Trophoblast cell (in vitro differentiated cells and primary cell): ENCODE measurements at regions not wholly inside any gene's neighbourhood (a gene's known extent, or its start where the extent isn't known, plus 50 kb on each side); places are given as distances from the start of the nearest gene placed in this dataset.
"Not testable (repeated sequence)": the region's sequence is repeated elsewhere in the genome, so short reads cannot be mapped to it uniquely, and the experiment has no call there.

Experiments used
- DNase-seq, 2 donors: peaks; one replicate each; pipeline ENCODE4 v3.0.0-alpha.2; 2016
- H2AFZ ChIP-seq: 2 replicates; pipeline ENCODE4 v1.6.1; 2013; ENCODE audit warnings: low read length, moderate library complexity, mild to moderate bottlenecking; ENCODE audit not compliant: insufficient read depth, poor library complexity
- H2AK5ac ChIP-seq: 2 replicates; pipeline ENCODE4 v1.6.1; 2013; ENCODE audit warnings: mild to moderate bottlenecking, low read length
- H2BK120ac ChIP-seq: 2 replicates; pipeline ENCODE4 v1.6.1; 2013; ENCODE audit warnings: low read length, mild to moderate bottlenecking, moderate library complexity; ENCODE audit not compliant: insufficient read depth, poor library complexity
- H2BK12ac ChIP-seq: 2 replicates; pipeline ENCODE4 v1.6.1; 2013; ENCODE audit warnings: mild to moderate bottlenecking, low read length, moderate library complexity
- H2BK5ac ChIP-seq: 2 replicates; pipeline ENCODE4 v1.6.1; 2013; ENCODE audit warnings: low read length, low read depth, moderate library complexity, mild to moderate bottlenecking; ENCODE audit not compliant: poor library complexity
- H3K14ac ChIP-seq: 2 replicates; pipeline ENCODE4 v1.6.1; 2013; ENCODE audit warnings: mild to moderate bottlenecking, low read length
- H3K18ac ChIP-seq: 2 replicates; pipeline ENCODE4 v1.6.1; 2013; ENCODE audit warnings: mild to moderate bottlenecking, low read length
- H3K23ac ChIP-seq: 2 replicates; pipeline ENCODE4 v1.6.1; 2013; ENCODE audit warnings: low read length
- H3K27ac ChIP-seq: 2 replicates; pipeline ENCODE4 v1.5.1; 2013; ENCODE audit warnings: low read depth, mild to moderate bottlenecking, inconsistent platforms, low read length, moderate library complexity
- H3K27me3 ChIP-seq: 2 replicates; pipeline ENCODE4 v1.6.1; 2013; ENCODE audit warnings: inconsistent platforms, mild to moderate bottlenecking, low read length, moderate library complexity; ENCODE audit not compliant: insufficient read depth
- H3K36me3 ChIP-seq, 2 experiments: 1 replicate in 1 of 2; 2 replicates in 1 of 2; pipeline ENCODE4 v1.6.1; 2013; ENCODE audit warnings: low read length in 2 of 2, mild to moderate bottlenecking in 2 of 2, moderate library complexity in 1 of 2; ENCODE audit not compliant: insufficient read depth in 2 of 2, control insufficient read depth in 1 of 2
- H3K4ac ChIP-seq: 2 replicates; pipeline ENCODE4 v1.6.1; 2013; ENCODE audit warnings: low read depth, mild to moderate bottlenecking, low read length, moderate library complexity
- H3K4me1 ChIP-seq, 2 experiments: 1 replicate in 1 of 2; 2 replicates in 1 of 2; pipeline ENCODE4 v1.6.1; 2013; ENCODE audit warnings: low read length in 2 of 2, mild to moderate bottlenecking in 2 of 2, moderate library complexity in 1 of 2; ENCODE audit not compliant: insufficient read depth in 2 of 2, control insufficient read depth in 1 of 2
- H3K4me2 ChIP-seq: 2 replicates; pipeline ENCODE4 v1.6.1; 2013; ENCODE audit warnings: inconsistent platforms, mild to moderate bottlenecking, low read length, moderate library complexity
- H3K4me3 ChIP-seq: 2 replicates; pipeline ENCODE4 v1.5.1; 2013; ENCODE audit warnings: mild to moderate bottlenecking, low read depth, low read length, inconsistent platforms
- H3K79me1 ChIP-seq: one replicate; pipeline ENCODE4 v1.6.1; 2013; ENCODE audit warnings: low read length
- H3K79me2 ChIP-seq: 2 replicates; pipeline ENCODE4 v1.6.1; 2013; ENCODE audit warnings: low read length, mild to moderate bottlenecking; ENCODE audit not compliant: control insufficient read depth, insufficient read depth, poor library complexity
- H3K9ac ChIP-seq: 2 replicates; pipeline ENCODE4 v1.6.1; 2013; ENCODE audit warnings: mild to moderate bottlenecking, low read length
- H3K9me3 ChIP-seq: 2 replicates; pipeline ENCODE4 v1.6.1; 2013; ENCODE audit warnings: low read depth, mild to moderate bottlenecking, control low read depth, inconsistent platforms, low read length; ENCODE audit not compliant: insufficient read depth
- H4K12ac ChIP-seq: 2 replicates; pipeline ENCODE4 v1.6.1; 2013; ENCODE audit warnings: low read depth, mild to moderate bottlenecking, low read length, moderate library complexity
- H4K8ac ChIP-seq: 2 replicates; pipeline ENCODE4 v1.6.1; 2013; ENCODE audit warnings: low read depth, mild to moderate bottlenecking, low read length, moderate library complexity
- H4K91ac ChIP-seq: one replicate; pipeline ENCODE4 v1.6.1; 2013; ENCODE audit warnings: low read depth, mild to moderate bottlenecking, low read length, moderate library complexity
- WGBS: extraction: QIAGEN DNeasy Blood & Tissue Kit; methylation state at CpG from one replicate; pipeline ENCODE4 v1.1.7; 2013; ENCODE audit warnings: missing lambda C conversion rate; ENCODE audit not compliant: insufficient read length, insufficient coverage; ENCODE audit errors: extremely low coverage; 5-methylcytosine and 5-hydroxymethylcytosine counted together

- H4K12ac ChIP-seq, result no peak overlapping the region
- H3K9ac ChIP-seq, result no peak overlapping the region
- no peak overlapping the region for H3K27ac ChIP-seq
- no peaks in the 10 kb centered on the region for H3K9me3 ChIP-seq
- no peak overlapping the region for H3K4ac ChIP-seq
- H3K27me3 ChIP-seq, result no peaks in the 10 kb centered on the region
- no peaks in the 10 kb centered on the region for H3K79me1 ChIP-seq
- no peak overlapping the region for H3K4me2 ChIP-seq
- WGBS, result no CpG with 5 or more reads among the region's 5 CpGs
- no peak overlapping the region for H3K4me3 ChIP-seq
- H2BK5ac ChIP-seq, result no peak overlapping the region
- H3K79me2 ChIP-seq, result no peaks in the 10 kb centered on the region
- no peak overlapping the region for H2BK12ac ChIP-seq
- no peak overlapping the region for H2AK5ac ChIP-seq
- peak in 1 of 2 donors; percentile 74 for DNase-seq
- H3K14ac ChIP-seq, result no peak overlapping the region
- no peak overlapping the region for H4K8ac ChIP-seq
- no peak overlapping the region for H2AFZ ChIP-seq
- no peak overlapping the region for H2BK120ac ChIP-seq
- H3K4me1 ChIP-seq, result no peaks in the 10 kb centered on the region
- H3K23ac ChIP-seq, result no peak overlapping the region
- no peak overlapping the region for H3K18ac ChIP-seq
- H4K91ac ChIP-seq, result no peak overlapping the region
- H3K36me3 ChIP-seq, result no peaks in the 10 kb centered on the region
Observed at GRCh38 chr5:20832204-20833080, 844.4 kb upstream of the CDH18 start.

DNA sequence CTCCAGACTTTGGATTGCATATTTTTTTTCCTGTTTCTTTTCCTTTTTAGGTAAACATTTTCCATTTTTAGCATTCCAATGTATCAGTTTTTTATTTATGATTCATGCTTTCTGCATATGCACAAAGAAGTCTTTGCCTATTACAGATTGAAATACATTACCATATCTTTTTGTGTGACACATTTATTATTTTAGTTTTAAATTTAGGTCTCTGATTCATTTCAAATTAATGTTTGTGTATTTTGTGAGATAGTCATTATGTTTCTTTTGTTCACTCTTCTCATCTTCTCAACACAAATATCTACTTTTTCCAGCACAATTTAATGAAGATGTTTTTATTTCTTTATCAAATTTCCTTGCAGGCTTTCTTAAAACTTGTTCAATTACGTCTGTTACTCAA, 838.0 kb upstream of the CDH18 start:
- not testable (repeated sequence) for H3K14ac ChIP-seq, H2BK120ac ChIP-seq, H4K12ac ChIP-seq, H3K23ac ChIP-seq, H2AFZ ChIP-seq, H2AK5ac ChIP-seq, DNase-seq, H3K18ac ChIP-seq, H3K9me3 ChIP-seq, H3K4me1 ChIP-seq, H2BK12ac ChIP-seq, H3K79me1 ChIP-seq, H2BK5ac ChIP-seq, H4K8ac ChIP-seq, H3K36me3 ChIP-seq, H3K27me3 ChIP-seq, H3K4ac ChIP-seq, H3K79me2 ChIP-seq, H3K4me3 ChIP-seq, H3K4me2 ChIP-seq, H4K91ac ChIP-seq, H3K9ac ChIP-seq, H3K27ac ChIP-seq
- WGBS, result no CpG with 5 or more reads among the region's 1 CpG

DNA sequence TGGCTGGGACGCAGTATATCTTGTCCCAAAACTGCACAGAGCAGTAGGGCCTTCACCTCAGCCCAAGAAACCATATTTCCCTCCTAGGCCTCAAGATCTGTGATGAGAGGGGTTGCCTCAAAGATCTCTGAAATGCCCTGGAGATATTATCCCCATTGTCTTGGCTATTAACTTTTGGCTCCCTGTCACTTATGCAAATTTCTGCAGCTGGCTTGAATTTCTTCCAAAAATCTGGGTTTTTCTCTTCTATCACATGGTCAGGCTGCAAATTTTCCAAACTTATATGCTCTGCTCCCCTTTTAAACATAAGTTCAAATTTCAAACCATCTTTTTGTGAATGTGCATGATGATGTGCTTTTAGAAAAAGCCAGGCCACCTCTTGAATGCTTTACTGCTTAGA, 809.2 kb upstream of the CDH18 start:
- H3K23ac ChIP-seq, H3K18ac ChIP-seq, H4K8ac ChIP-seq, H3K9me3 ChIP-seq, H2BK120ac ChIP-seq, DNase-seq, H4K91ac ChIP-seq, H2BK12ac ChIP-seq, H2AK5ac ChIP-seq, H3K27ac ChIP-seq, H2AFZ ChIP-seq, H3K36me3 ChIP-seq, H3K4ac ChIP-seq, H3K4me1 ChIP-seq, H3K79me2 ChIP-seq, H3K27me3 ChIP-seq, H3K14ac ChIP-seq, H4K12ac ChIP-seq, H3K9ac ChIP-seq, H2BK5ac ChIP-seq, H3K79me1 ChIP-seq, H3K4me3 ChIP-seq, H3K4me2 ChIP-seq: not testable (repeated sequence)
- no CpG with 5 or more reads among the region's 1 CpG for WGBS

DNA sequence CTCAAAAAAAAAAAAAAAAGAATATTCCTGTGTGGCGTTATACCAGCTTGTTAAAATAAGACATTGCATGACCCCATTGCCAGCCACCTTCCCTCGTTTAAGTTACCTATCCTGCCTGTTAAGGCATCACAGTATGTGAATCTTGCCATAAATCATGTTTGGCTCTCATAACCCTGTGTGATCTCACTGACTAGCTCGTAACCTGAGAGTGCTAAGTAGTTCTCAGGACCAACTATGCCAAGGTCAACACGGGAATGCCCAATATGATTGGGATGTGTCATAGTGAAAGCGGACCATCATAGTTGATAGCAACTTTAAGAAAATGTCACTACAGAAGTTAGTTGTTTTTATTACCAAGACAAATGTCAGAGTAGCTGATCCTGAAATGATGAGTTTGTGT, 796.8 kb upstream of the CDH18 start:
- not testable (repeated sequence) for H3K79me2 ChIP-seq, H2AK5ac ChIP-seq, DNase-seq, H3K4me1 ChIP-seq, H4K91ac ChIP-seq, H2AFZ ChIP-seq, H3K4me3 ChIP-seq, H3K27me3 ChIP-seq, H3K27ac ChIP-seq, H3K36me3 ChIP-seq, H3K4ac ChIP-seq, H3K9ac ChIP-seq, H3K18ac ChIP-seq, H2BK12ac ChIP-seq, H3K9me3 ChIP-seq, H2BK5ac ChIP-seq, H4K12ac ChIP-seq, H3K14ac ChIP-seq, H3K23ac ChIP-seq, H3K4me2 ChIP-seq, H3K79me1 ChIP-seq, H2BK120ac ChIP-seq, H4K8ac ChIP-seq
- no CpG with 5 or more reads among the region's 5 CpGs for WGBS
